Calu3 (cell line): ENCODE measurements at regions not wholly inside any gene's neighbourhood (a gene's known extent, or its start where the extent isn't known, plus 50 kb on each side); places are given as distances from the start of the nearest gene placed in this dataset.

Experiments
- BruUV-seq: library from RNA; stranded (reverse); fragments of 400-500 nt; replicated peaks from 2 replicates; lab custom pipeline; 2021; lab: Mats Ljungman, UMichigan
- CTCF ChIA-PET: fragments of 300-600 bp; sonication (Branson Sonifier 250); formaldehyde crosslinking; loops from one replicate; lab custom pipeline; 2022; ENCODE audit warnings: antibody characterized with exemption; lab: Charles Lee
- DNase-seq: peaks from one replicate; pipeline ENCODE4 v3.0.0; 2022
- H3K27ac Mint-ChIP-seq: one replicate; pipeline ENCODE4 v1.8.0; 2022; ENCODE audit warnings: mixed read lengths; ENCODE audit not compliant: unreplicated experiment
- H3K27me3 Mint-ChIP-seq: one replicate; pipeline ENCODE4 v1.8.0; 2022; ENCODE audit warnings: mixed read lengths; ENCODE audit not compliant: unreplicated experiment
- H3K36me3 Mint-ChIP-seq: one replicate; pipeline ENCODE4 v1.8.0; 2022; ENCODE audit warnings: mild to moderate bottlenecking, moderate library complexity, mixed read lengths; ENCODE audit not compliant: insufficient read depth, unreplicated experiment
- H3K4me1 Mint-ChIP-seq: one replicate; pipeline ENCODE4 v1.8.0; 2022; ENCODE audit warnings: mild to moderate bottlenecking, low read depth, mixed read lengths; ENCODE audit not compliant: unreplicated experiment
- H3K4me3 Mint-ChIP-seq: one replicate; pipeline ENCODE4 v1.8.0; 2022; ENCODE audit warnings: mild to moderate bottlenecking, low read depth, moderate library complexity, mixed read lengths; ENCODE audit not compliant: unreplicated experiment
- H3K9me3 Mint-ChIP-seq: one replicate; pipeline ENCODE4 v1.8.0; 2022; ENCODE audit warnings: low read depth, mixed read lengths; ENCODE audit not compliant: unreplicated experiment
- intact Hi-C: fragments of 100-400 bp; cut with micrococcal nuclease; formaldehyde crosslinking; loops from one replicate; pipeline ENCODE4 v1.10.0; 2022; ENCODE audit not compliant: unreplicated experiment
- TF ChIP-seq, protein P1 (sequence below): fragments of 200-600 bp; IDR thresholded peaks from one replicate; pipeline ENCODE4 v1.8.0; 2022; ENCODE audit warnings: antibody characterized with exemption; ENCODE audit not compliant: unreplicated experiment

GRCh38 chr7:153454306-153454705, 597.9 kb upstream of the DPP6 start:
- BruUV-seq, result no TSS peak
- peaks cover 30% of the 10 kb centered on the region for H3K9me3 Mint-ChIP-seq
- no peaks in the 10 kb centered on the region for H3K36me3 Mint-ChIP-seq
- DNase-seq, result no peak
- no peak overlapping the region for H3K27ac Mint-ChIP-seq
- H3K27me3 Mint-ChIP-seq, result no peaks in the 10 kb centered on the region
- H3K4me1 Mint-ChIP-seq, result no peaks in the 10 kb centered on the region
- TF ChIP-seq, protein P1, sequence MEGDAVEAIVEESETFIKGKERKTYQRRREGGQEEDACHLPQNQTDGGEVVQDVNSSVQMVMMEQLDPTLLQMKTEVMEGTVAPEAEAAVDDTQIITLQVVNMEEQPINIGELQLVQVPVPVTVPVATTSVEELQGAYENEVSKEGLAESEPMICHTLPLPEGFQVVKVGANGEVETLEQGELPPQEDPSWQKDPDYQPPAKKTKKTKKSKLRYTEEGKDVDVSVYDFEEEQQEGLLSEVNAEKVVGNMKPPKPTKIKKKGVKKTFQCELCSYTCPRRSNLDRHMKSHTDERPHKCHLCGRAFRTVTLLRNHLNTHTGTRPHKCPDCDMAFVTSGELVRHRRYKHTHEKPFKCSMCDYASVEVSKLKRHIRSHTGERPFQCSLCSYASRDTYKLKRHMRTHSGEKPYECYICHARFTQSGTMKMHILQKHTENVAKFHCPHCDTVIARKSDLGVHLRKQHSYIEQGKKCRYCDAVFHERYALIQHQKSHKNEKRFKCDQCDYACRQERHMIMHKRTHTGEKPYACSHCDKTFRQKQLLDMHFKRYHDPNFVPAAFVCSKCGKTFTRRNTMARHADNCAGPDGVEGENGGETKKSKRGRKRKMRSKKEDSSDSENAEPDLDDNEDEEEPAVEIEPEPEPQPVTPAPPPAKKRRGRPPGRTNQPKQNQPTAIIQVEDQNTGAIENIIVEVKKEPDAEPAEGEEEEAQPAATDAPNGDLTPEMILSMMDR, result no peak
- no peak overlapping the region for H3K4me3 Mint-ChIP-seq
- CTCF ChIA-PET, result no interaction called here
- intact Hi-C loops, result no loop called here

GRCh38 chr7:153457746-153458145, 594.5 kb upstream of the DPP6 start:
- H3K4me1 Mint-ChIP-seq, result no peaks in the 10 kb centered on the region
- no peak overlapping the region for H3K4me3 Mint-ChIP-seq
- CTCF ChIA-PET, result no interaction called here
- no peaks in the 10 kb centered on the region for H3K27me3 Mint-ChIP-seq
- TF ChIP-seq, protein P1, result no peak
- no peak overlapping the region for H3K27ac Mint-ChIP-seq
- no peak for DNase-seq
- intact Hi-C loops, result no loop called here
- peaks cover 19% of the 10 kb centered on the region for H3K9me3 Mint-ChIP-seq
- H3K36me3 Mint-ChIP-seq, result no peaks in the 10 kb centered on the region
- BruUV-seq, result no TSS peak

- DNase-seq, result no peak
- CTCF ChIA-PET, result no interaction called here
- Mint-ChIP-seq H3K9me3 (peaks cover 28% of the 10 kb centered on the region), H3K27me3 (no peaks in the 10 kb centered on the region), H3K4me3 (no peak overlapping the region), H3K36me3 (no peaks in the 10 kb centered on the region), H3K27ac (no peak overlapping the region), H3K4me1 (no peaks in the 10 kb centered on the region)
- BruUV-seq, result no TSS peak
- intact Hi-C loops, result no loop called here
- TF ChIP-seq, protein P1, result no peak
These were observed 582.1 kb upstream of the DPP6 start for GRCh38 chr7:153470004-153470671.

GRCh38 chr7:153472516-153472915, 579.7 kb upstream of the DPP6 start:
- Mint-ChIP-seq H3K9me3 (peaks cover 20% of the 10 kb centered on the region), H3K27ac (no peak overlapping the region), H3K27me3 (no peaks in the 10 kb centered on the region), H3K4me1 (no peaks in the 10 kb centered on the region), H3K4me3 (no peak overlapping the region), H3K36me3 (no peaks in the 10 kb centered on the region)
- TF ChIP-seq, protein P1, result no peak
- no TSS peak for BruUV-seq
- no peak for DNase-seq
- intact Hi-C loops, result no loop called here
- CTCF ChIA-PET, result no interaction called here
